H1 (cell line): ENCODE measurements at regions not wholly inside any gene's neighbourhood (a gene's known extent, or its start where the extent isn't known, plus 50 kb on each side); places are given as distances from the start of the nearest gene placed in this dataset.

ENCODE experiments used
- BACH1 ChIP-seq: IDR thresholded peaks from 2 replicates; pipeline ENCODE4 v1.6.1; 2012; ENCODE audit warnings: low read length, improper control_type of control experiment
- MAFK ChIP-seq: IDR thresholded peaks from 2 replicates; pipeline ENCODE4 v1.6.1; 2012; ENCODE audit warnings: low read depth, mild to moderate bottlenecking, improper control_type of control experiment, low read length

DNA sequence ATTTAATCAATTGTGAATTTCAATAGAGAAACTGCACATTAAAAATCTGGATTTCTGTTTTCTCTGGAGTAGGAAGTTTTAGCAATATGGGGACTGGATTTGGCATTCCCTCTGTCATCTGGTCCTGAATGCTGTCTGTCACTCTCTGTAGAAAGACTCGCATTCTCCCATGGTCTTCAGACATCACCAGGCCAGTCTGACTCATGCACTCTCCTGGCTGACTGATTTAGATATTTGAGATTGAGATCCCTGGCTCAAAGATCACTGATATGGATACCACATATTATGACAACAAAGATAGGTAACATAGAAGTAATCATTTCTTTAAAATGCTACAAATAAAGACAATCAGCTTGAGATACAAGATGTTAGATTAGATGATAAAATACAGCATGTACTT, 524.5 kb downstream of the GALC start:
- TF ChIP-seq MAFK, result no peak
- no peak for TF ChIP-seq BACH1
